Lung microvascular endothelial cell (primary cell): ENCODE measurements at regions not wholly inside any gene's neighbourhood (a gene's known extent, or its start where the extent isn't known, plus 50 kb on each side); places are given as distances from the start of the nearest gene placed in this dataset.
"Not testable (repeated sequence)": the region's sequence is repeated elsewhere in the genome, so short reads cannot be mapped to it uniquely, and the experiment has no call there.

Source experiments
- DNase-seq, 2 donors: peaks; one replicate each; pipeline versions ENCODE4 v3.0.0 to v3.0.0-alpha.2; 2010; ENCODE audit warnings: low read depth in 2 of 2

DNA sequence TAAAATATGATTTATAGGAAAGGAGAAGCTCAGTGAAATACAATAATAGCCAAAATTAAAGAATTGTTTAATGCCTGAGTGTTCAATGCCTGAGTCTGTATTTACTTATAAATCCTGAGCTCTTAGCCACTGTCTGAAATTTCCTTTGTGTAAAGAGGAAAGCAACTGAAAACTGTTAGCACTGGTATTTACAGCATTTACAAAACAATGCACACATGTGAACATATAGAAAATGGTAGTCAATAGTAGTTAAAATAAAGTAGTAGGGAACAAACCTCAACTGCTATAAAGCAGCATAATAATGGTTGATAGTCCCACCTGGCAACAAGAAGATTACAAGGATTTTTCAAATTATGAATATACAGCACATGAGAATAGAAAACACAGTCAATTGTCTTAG lies 1137.1 kb upstream of the ATXN8OS start:
- DNase-seq = no peak

GRCh38 chr13:68948586-68948985 lies 1159.0 kb upstream of the ATXN8OS start:
- DNase-seq = no peak

DNA sequence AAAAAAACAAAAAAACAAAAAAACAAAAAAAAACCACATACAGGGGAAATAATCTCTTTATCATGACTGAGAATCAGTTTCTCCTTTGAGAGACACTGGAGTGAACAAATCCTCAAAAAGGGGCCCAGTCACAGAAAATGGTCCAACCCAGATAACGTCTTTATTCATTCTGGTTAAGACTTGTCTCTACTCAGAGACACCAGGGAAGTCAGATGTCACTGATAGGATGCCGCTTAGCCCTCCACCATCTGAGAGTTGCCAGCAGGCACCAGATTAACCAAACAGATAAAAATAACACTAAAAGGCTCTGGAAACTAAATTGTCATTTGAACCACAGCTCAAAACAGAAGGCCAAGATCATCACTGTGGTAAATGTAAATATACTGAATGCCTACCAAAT lies 1163.4 kb upstream of the ATXN8OS start:
- no peak for DNase-seq

- no peak for DNase-seq
These were observed 1167.6 kb upstream of the ATXN8OS start for GRCh38 chr13:68940049-68940448.

GRCh38 chr13:68938639-68939038 lies 1169.0 kb upstream of the ATXN8OS start:
- no peak for DNase-seq

DNA sequence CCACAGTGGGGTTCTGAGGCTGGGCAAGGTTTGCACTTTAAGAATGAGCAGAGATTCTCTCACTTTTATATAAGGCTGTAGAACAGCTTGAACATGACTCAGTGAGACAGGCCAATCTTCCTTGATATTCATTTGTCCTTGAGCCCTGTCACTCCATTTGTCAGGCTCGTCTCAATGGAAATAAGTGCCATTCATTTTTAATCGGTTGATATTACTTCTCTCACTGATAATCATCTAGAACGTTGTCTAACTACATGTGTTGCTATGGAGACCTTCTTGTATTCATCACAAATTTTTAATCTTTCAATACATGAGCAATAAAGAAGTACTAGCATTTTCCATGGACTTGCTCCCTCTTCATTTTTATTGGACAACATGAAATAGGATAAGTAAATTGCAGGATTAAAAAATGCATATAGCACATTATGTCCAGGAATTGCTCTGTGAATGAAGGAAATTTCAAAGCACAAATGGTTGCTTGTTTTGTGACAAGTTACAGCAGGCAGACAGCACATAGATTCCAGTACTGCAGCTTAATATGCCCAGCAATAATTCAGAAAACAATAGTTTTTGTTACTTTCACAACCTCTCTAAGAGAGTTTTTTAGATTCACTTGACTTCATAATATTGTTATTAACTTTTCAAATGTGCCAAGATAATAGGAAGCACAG lies 1178.4 kb upstream of the ATXN8OS start:
- DNase-seq = no peak

DNA sequence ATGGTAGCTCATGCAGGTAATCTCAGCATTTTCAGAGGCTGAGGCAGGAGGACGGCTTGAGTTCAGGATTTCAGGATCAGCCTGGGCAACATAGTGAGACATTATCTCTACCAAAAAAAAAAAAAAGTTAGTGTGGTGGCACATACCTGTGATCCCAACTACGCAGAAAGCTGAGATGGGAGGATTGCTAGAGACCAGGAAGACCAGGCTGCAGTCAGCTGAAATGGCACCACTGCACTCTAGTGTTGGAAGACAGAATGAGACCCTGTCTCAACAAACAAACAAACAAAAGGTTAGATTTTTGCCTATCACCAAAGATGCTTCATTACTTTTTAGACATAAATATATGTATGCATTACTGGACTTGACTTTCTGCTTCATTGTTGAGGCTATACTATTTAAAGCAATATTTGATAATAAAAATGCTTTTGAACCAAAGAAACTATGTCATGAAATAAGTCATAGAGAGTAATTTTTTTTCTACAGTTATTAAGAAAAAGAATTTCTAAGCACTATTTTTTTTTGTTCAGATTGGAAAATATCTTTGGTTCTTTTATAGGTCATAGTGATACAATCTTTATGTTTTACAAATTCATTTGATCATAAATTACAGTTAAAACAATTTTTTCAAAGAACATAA lies 1180.1 kb upstream of the ATXN8OS start:
- peak in 1 of 2 donors; percentile 4 for DNase-seq

GRCh38 chr13:68923995-68924394 lies 1183.6 kb upstream of the ATXN8OS start:
- DNase-seq = no peak

DNA sequence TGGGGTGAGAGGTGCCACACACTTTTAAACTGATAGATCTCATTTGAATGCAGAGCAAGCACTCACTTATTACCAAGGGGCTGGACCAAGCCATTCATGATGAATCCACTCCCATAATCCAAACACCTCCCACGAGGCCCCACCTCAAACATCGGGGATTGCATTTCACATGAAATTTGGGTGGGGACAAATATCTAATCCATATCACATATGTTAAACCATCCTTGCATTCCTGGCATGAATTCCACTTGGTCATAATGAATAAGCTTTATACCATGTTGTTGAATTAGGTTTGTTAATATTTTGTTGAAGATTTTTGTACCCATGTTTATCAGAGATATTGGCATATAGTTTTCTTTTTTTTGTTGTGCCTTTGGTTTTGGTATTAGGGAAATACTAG lies 1198.7 kb upstream of the ATXN8OS start:
- no peak for DNase-seq

DNA sequence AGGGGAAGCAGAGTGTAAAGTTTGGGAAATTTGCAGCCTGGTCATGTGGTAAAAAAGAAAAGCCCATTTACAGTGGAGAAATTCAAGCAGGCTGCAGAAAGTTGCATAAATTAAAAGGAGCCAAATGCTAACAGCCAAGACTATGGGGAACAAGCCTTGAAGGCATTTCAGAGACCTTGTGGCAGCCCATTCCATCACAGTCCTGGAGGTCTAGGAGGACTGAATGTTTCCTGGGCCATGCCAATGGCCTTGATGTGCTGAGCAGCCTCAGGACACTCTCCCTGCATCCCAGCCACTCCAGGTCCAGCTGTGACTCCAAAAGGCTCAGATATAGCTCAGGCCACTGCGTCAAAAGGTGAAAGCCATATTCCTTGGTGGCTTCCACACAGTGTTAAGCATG lies 1202.4 kb upstream of the ATXN8OS start:
- no peak for DNase-seq

- no peak for DNase-seq
These were observed 1210.2 kb upstream of the ATXN8OS start for GRCh38 chr13:68897331-68897928.

- DNase-seq = no peak
These were observed 1211.9 kb upstream of the ATXN8OS start for GRCh38 chr13:68895696-68896095.

DNA sequence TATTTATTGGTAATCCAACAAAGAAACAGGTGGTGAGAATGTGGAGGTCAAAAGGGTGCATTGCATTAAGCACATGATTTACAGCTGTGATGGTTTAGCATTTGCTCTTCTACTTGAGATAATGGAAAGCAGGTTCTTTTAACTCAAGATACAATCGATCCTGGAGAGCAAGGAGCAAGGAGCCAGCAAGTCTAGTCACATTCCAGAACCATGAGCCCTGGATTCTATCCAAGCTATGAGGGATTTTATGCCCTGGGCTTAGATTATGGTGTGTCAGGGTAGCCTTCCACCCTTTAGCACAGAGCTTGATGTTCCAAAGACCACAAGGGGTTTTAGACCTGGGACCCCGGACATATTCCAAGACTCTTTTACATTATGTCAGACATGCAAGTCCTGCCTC lies 1213.9 kb upstream of the ATXN8OS start:
- not testable (repeated sequence) for DNase-seq

GRCh38 chr13:68892596-68892995 lies 1215.0 kb upstream of the ATXN8OS start:
- not testable (repeated sequence) for DNase-seq

DNA sequence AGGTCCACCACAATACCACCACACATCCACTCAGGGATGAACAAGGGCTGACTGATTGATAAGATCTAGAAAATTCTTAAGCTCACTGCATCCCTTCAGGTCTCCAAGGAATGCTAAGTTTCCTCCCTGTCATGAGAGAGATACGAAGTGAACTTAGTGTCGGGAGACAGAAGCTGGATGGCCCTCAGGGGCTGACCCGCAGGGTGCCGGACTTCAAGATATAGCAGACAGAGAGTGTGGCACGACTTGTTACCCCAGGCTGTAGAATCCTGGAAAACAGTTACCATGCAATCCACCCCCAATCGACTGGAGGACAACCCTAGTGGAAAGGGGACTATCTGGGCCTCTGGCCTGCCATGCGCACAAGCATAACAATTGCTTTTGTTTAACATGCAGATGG lies 1217.5 kb upstream of the ATXN8OS start:
- DNase-seq = not testable (repeated sequence)

- no peak for DNase-seq
These were observed 1218.8 kb upstream of the ATXN8OS start for GRCh38 chr13:68888832-68889231.

DNA sequence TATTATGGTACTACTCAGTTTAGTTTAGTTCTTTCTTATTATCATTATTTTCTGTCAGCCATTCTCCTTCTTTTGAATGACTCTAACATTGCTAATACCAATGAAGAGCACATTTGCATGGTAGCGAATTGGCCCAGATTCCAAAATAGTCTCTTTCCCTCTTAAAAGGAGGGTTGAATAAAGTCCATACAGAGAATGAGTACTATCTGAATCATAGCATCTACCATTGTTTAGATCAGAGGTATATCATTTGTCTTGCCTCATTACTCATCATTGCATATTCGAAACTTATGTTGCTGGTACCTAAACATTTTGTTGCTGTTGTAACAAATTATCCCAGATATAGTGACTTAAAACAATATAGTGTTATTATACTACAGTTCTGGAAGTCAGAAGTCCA lies 1235.3 kb upstream of the ATXN8OS start:
- DNase-seq = no peak

DNA sequence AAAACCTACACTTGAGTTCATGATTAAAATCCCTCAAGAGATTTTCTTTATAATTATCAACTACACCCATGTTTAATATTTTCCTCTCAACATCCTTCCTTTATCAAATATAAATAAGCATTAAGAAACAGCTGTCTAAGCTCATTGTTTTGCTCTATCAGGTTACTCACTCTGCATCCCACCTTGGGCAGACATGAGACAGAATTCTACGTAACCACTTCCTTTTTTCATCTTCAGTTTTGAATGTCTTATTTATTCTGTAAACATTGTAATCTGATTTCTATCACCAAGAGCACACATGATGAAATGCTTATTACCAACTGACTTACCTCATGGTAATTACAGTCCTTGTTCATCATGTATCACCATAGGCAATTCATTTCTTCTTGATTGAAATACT lies 1256.6 kb upstream of the ATXN8OS start:
- no peak for DNase-seq

- DNase-seq = no peak
These were observed 1257.5 kb upstream of the ATXN8OS start for GRCh38 chr13:68850160-68850559.

- no peak for DNase-seq
These were observed 1261.0 kb upstream of the ATXN8OS start for GRCh38 chr13:68846663-68847062.

DNA sequence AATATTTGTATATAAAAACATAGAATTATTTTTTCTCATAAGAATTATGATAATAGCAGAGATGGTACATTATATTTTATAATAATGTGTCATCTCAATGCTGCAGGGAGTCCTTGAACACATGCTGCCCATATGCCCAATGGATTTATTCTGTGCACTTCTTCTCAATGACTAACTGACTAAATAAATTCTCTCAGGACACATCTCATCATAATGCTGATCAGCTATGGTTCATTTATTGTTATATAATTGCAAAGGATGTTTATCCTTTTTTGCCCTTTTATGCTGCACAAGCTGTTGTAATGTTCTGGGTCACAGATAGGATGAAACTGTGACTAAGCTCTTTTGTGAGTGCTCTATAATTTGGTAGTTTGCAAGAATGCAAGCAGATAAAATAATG lies 1273.3 kb upstream of the ATXN8OS start:
- no peak for DNase-seq

GRCh38 chr13:68816715-68817114 lies 1290.9 kb upstream of the ATXN8OS start:
- no peak for DNase-seq

DNA sequence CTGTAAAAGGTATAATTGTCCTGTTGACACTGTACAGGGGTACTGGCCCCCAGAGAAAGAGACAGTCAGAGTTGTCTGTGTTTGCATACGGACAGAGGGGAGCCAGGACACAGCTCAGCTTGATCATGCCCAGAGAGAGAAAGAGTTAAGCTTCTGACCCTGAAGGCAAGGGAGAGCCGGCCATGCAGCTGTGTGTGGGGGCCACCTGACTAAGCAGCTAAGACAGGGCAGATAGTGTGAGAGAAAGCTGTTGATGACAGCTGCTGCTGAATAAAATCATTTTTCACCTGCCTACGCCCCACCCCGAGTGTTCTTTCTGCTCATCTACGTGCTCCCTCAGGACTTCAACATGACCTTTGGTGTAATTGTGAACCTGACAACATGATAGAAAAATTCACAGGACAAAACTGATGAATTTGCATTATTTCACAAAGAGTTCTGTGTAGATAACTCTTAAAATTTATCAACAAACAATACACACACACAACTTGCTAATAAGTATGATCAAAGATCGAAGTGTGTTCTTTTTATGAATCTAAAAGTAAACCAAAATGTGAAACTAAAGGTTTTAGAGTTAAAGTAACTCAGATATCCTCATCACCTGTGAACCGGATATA lies 1294.3 kb upstream of the ATXN8OS start:
- no peak for DNase-seq
